A172 (cell line): ENCODE measurements at regions not wholly inside any gene's neighbourhood (a gene's known extent, or its start where the extent isn't known, plus 50 kb on each side); places are given as distances from the start of the nearest gene placed in this dataset.
"Not testable (repeated sequence)": the region's sequence is repeated elsewhere in the genome, so short reads cannot be mapped to it uniquely, and the experiment has no call there.

Experiments
- DNase-seq: peaks from one replicate; pipeline ENCODE4 v3.0.0-alpha.2; 2015; ENCODE audit warnings: low spot score

DNA sequence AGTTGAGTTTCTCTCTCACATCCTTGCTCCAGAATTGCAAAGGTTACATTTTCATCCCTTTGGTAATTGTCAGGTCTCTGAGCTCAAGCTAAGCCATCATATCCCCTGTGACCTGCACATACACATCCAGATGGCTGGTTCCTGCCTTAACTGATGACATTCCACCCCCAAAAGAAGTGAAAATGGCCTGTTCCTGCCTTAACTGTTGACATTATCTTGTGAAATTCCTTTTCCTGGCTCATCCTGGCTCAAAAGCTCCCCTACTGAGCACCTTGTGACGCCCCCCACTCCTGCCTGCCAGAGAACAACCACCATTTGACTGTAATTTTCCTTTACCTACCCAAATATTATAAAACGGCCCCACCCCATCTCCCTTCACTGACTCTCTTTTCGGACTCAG lies 231.4 kb upstream of the ISX start:
- DNase-seq = not testable (repeated sequence)

DNA sequence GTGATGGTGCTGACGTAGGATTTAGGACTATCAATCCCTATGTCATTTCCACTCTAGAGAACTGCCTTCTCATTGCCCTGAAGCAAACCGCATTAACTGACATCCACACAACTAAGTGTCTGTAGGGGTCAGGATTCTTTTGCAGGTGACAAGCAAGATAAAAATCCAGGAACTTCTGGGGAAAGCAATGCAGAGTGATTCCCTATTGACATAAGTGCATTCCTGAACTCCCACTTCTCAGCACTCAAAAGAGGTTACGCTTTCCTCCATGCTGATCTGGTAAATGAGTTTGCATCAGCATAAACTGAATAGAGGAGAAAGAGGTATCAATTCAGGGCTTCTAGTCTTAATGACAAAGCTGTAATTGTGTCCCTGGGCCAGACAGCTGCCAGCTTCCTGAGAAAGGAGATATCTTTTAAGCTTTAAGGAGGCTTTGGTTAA lies 224.6 kb upstream of the ISX start:
- no peak for DNase-seq

DNA sequence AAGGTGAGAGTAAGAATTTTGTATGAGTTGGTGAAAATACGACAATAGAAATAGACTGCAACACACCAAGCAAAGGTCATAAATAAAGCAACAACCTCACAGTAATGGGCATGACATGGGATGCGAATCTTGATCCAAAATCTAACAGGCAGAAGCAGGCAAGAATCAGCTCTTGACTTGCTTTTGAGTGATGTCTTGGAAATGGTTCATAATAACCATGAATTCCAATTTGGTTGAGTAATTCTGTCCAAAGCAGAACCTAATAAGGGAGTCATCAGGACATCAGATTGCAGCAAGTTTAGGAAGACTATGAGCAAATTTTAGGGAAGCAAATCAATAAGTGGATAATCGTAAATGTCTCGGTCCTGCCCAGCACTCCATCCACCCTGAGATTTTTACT lies 224.0 kb upstream of the ISX start:
- no peak for DNase-seq

DNA sequence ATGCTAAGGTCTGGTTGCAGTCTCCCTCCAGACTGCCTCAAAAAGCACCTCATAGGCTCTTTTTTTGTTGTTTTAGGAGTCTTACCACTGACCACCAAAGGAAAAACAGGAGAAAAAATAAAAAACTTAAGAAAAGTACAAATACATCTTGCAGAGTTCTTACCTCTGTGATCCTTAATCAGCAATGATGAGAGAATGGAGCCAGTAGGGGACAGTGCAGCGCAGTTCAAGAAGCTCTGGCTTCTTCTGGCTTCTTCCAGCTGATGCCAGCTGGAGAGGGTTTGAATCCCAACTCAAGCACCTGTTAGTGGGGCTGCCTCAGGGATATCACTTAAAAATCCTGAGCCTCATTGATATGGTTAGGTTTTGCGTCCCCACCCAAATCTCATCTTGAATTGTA lies 223.3 kb upstream of the ISX start:
- no peak for DNase-seq

DNA sequence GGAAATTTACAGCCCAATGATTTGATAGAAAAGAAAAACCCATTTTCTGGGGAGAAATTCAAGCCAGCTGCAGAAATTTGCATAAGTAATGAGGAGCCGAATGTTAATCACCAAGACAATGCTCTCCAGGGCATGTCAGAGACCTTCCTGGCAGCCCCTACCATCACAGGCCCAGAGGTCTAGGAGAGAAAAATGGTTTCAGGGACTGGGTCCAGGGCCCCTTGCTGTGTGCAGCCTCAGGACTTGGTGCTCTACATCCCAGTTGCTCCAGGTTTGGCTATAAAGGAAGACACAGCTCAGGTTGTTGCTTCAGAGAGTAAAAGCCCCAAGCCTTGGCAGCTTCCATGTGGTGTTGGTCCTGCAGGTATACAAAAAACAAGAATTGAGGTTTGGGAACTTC lies 222.2 kb upstream of the ISX start:
- not testable (repeated sequence) for DNase-seq

DNA sequence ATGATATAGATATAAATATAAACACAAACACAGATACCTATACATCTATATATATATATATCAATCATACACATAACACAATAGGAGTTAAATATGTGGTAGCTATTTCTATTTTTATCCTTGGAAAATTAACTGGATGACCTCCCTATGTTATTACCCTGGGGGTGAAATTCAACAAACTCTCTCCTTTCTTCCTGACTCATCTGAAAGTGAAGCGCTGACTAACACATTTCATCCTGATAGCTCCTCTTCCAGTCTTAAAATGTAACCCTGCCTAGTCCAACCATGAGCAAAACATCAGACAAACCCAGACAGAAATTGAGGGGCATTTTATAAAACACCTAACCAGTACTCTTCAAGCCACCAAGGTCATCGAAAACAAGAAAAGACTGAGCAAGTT lies 220.6 kb upstream of the ISX start:
- DNase-seq = no peak

DNA sequence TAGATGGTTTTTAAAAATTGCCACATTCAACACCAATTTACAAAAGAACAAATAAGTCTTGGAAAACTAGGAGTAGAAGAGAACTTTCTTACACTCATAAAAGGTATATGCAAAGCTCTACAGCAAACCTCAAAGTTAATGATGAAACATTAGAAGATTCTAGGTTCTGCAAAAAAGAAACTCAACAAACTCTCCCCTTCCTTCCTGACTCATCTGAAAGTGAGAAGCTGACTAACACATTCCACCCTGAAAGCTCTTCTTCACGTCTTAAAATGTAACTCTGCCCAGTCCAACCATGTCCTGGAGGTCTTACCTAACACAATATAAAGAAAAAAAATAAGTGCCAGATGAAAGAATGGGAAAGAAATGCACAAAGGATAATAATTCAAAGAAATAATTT lies 218.9 kb upstream of the ISX start:
- no peak for DNase-seq

DNA sequence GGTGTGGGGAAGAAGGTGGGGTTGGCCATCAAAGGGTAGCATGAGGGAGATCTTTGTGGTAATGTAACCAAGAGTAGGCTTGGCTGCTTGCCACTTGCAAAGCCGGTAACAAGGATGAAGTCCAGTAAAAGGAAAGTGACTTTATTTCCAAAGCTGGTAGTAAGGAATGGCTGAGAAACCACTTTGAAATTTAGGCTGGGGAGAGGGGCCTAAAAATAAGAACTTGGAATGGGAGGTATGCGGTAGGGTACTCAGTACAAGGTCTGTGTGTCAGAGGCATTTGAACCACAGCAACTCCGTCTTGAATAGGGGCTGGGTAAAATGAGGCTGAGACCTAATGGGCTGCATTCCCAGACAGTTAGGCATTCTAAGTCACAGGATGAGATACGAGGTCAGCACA lies 216.0 kb upstream of the ISX start:
- no peak for DNase-seq

DNA sequence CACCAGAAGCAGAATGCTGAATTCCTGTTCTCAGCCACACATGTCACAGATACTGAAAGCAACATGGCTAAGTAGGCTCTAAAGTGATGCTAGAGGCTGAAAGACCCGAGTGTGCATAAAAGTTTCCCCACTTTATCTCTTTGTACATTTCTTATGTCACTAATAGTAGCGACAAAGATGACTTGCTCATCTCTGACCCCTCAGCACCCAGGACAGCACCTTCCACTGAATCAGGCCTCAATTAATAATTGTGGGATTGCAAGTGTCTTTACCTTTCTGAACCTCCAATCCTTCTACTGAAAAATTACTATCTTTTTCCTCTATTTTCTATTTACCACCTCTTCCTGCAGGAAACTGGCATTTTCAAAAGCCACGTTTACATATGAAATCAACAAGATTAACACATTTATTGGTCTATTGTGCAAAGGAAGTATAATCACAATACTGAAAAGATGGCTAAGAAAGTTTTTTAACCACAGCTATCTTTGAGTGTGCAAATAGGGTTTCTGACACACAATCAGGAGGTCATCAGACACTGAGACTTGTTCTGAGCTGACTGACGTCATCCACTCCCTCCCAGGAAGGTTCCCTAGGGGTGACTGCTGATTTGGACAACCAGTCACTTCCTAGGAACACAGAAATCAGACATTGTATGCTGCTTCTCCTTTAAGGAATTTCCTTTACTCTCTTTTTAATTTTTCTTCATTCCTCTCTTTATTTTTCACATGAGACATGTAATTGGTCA lies 213.9 kb upstream of the ISX start:
- no peak for DNase-seq

DNA sequence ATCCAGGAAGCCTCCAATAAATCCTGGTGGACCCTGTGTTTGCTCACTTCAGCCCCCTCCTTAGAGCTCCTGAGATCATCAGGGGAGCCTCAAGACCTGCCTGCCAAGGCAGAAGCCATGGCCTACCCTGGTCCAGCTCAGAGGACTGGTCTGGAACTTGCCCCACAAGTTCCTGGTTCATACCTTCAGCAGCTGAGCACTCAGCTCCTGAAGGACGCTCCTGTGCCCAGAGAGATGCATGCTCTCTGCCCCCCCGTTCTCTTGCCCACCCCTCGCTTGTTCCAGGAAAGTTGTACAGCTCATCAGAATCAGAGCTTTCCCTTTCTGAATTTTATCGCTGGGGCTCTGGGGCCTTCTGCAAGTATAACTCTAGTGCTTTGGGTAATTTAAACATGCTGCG lies 210.5 kb upstream of the ISX start:
- no peak for DNase-seq

DNA sequence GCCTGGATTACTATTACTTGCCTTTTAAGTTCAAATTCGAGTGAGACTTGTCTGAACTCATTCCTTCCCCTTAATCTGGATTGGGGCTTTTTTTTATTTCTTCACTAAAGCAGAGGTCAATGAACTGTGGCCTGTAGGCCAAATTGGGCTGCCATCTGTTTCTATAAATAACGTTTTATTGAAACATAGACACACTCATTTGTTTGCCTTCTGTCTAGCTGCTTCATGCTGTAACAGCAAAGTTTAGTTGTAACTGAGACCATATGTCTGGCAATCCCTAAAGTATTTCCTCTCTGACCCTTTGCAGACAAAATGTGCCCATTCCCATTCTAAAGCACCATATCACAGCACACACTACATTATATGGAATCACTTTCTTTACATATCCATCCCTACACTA lies 207.9 kb upstream of the ISX start:
- no peak for DNase-seq

DNA sequence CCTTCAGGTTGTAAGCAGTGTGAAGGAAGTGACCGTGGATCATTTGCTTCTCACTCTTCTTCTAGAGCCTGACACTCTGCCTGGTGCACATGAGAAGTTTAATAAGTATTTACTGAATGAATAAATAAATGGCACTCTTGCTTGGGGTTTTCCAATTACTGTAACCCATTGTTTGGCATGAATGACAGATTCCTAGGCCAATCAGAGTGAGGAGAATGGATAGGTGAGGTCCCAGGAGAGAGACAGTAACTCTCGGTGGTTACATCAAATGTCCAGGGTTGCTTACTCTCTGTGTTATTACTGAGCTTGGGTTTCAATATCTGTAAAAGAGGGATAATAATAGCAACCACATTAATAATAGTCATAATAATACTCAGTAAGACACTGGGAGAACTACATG lies 204.2 kb upstream of the ISX start:
- DNase-seq = no peak

DNA sequence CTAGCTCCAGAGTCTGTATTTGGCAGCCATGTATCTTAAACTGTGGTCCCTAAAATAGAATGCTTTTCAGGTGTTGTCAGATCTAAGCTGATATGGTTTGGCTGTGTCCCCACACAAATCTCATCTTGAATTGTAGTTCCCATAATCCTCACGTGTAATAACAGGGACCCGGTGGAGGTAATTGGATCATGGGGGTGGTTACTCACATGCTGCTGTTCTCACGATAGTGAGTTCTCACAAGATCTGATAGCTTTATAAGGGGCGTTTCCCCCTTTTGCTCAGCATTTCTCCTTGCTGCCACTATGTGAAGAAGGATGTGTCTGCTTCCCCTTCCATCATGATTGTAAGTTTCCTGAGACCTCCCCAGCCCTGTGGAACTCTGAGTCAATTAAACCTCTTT lies 199.9 kb upstream of the ISX start:
- no peak for DNase-seq

DNA sequence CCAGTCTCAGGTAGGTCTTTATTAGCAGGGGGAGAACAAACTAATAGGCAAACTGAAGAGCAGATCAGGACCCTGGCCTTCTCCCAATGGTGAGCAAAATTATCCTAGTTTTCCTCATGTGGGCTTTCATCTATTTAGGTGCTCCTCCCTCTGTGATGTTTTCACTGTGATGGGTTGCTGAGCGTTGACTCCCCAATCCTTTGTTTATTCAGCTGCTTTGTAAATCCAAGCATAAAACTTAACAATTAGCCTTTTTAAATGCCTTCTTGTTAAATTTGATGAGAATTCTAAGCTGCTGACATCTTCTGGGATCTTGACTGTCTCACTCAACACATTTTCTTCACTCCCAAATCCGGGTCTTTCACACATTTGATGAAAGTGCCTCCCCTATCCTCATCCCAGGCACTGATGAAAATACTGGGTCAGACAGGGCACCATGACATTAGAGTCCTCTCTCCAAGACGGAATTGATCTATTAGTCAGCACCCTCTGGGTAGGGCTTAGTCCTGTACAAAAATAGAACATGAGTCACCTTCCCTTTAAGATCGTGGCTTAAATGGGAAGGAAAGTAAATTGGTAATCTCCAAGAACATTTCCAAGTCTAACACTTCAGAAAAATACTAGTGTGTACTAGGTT lies 199.3 kb upstream of the ISX start:
- no peak for DNase-seq

DNA sequence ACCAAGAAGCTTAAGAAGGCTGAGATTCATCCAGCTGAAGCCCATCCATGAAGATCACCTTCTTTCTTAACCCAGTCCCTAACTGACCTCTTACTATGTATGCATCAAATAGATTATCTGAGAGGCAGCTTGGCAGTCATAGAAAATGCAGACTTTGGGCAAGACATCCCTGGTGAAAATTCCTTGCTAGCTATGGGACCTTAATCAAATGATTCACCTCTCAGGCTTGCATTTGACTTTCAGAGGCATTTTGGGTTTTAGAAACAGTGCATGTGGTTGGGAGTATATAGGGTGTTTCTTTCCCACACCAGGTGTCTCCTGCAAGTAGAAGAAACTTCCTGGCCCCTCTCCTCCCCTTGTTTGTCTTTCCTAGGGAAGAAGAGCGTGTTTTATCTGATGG lies 188.5 kb upstream of the ISX start:
- DNase-seq = no peak

DNA sequence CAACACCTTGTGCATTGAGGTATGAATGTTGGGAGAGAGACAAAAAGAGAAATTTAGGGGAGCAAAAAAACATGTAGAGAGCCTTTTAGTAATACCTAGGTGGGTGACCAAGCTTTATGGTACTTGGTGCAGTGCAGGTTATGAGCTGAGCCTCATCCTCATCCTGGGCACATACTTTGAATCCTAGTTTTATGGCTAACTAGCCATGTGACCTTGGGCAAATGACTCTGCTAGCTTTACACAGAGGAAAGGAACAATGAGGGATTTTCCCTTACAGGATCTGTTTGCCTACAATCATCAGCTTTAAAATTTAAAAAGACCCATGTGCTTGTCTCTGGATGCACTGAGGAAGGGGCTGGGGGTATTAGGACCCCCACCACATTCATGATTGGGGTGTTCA lies 187.8 kb upstream of the ISX start:
- DNase-seq = no peak

DNA sequence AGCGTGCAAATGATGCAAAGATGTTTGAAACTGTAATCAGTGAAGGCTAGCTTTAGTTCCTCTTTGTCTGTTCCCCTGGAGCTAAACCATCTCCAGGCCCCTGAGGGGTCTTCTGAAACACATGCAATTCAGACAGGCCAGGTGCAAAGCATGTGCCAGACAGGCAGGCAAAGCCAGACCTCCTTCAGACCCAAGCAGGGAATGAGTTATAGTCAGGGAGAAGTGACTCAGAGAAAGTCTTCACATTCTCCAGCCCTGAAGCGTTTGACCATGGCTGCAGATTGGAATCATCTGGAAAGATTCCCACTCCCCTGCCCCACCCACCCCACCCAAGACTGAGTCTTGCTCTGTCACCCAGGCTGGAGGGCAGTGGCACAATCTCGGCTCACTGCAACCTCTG lies 187.0 kb upstream of the ISX start:
- no peak for DNase-seq

DNA sequence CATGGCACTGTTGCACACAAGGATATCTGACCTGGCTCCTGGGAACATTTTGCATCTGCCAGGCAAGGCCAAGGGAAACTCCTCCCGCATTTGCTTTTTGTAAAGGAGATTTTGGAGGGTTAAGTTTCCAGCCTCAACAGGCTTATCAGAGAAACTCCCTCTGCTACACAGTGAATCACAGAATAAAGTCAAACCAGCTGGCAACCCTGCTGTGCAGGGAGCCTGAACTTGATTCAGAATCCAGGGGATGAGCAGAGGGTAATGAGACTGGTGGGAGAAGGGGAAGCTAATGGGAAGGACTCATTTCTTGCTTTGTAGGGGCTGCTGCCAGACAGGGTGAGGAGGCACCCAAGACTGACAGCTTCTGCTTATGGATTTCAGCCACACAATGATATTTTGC lies 185.3 kb upstream of the ISX start:
- no peak for DNase-seq

DNA sequence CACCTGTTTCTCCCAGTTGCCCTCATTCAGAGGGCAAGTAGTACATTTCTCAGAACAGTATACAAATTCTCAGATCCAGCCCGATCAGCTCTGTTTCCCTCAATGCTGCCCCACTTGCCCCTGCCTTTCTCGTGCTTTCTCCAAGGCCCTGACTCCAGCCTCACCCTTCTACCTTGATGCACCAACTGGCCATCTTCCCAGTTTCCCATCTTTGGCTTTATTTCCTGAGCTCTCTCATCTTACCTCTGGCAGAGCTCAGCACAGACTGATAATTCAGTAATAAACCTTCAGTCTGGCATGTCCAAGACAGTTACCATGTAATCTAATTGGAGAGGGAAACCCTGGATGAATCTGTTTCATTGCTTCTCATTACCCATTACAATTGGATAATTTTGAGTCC lies 184.5 kb upstream of the ISX start:
- no peak for DNase-seq

DNA sequence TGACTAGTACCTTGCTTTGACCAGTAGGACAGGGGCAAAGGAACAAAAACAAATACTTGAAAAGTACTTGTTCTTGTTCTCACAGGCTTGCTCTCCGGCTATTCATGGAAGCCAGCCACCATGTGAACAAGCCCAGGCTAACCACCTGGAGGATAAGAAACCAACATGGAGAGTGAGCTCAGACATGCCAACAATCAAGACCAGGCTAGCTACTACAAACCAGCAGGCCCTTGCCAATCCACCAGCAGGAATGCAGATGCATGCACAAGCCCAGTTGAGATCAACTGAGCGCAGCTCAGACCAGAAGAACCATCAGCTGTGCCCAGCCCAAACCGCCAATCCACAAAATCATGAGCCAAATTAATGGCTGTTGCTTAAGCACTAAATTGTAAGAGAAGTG lies 180.1 kb upstream of the ISX start:
- no peak for DNase-seq

DNA sequence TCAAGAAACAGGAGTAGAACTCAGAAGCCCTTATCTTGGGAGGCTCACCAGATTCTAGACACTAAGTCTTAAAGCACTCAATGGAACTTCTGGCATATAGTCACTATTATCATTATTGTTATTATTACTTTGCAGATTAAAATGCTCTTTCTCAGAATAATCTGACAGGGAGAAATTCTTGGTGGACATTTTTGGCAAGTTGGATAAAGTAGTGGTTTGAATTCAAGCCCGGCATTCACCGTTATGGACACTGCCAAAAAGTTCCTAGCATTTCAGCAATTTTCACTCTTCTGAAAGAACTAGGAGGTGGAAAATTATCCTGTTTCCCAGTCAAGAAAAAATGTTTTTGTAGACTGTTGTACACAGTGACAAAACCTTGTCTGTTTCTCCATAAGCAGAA lies 179.6 kb upstream of the ISX start:
- DNase-seq = no peak

DNA sequence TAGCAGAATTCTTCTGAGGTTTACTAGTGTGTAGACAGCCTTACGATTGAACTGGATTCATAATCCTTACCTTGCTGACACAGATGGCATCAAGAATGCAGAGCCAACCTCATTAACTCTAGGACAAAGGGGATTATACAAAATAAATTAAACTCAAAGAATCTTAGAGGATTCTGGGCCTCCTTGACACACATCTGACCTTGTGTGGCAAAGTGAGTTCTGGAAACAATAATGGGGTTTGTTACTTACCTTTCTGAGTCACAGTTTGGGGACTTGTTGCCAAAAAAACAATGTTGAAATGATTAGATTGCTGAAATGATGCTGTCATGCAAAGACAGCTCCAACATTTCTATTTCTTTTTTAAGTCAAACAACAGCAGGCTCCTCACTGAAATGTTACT lies 179.1 kb upstream of the ISX start:
- DNase-seq = no peak

DNA sequence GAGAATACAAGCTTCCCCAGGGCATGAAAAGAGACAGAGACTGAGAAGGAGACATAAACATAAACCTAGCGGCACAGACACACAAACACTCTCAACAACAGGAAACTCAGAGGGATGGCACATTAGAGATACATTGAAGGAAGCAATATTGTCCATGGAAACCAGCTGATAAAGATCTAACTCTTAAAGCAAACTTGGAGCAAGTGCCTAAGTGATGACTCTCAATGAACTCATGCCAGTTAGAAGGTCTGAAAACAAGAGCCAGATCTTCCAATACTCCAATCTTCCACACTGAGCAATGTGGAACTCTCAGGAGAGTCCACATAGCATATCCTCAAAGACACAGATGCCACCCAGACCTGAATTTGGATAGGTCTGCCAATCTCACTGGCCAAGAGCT lies 168.8 kb upstream of the ISX start:
- no peak for DNase-seq

DNA sequence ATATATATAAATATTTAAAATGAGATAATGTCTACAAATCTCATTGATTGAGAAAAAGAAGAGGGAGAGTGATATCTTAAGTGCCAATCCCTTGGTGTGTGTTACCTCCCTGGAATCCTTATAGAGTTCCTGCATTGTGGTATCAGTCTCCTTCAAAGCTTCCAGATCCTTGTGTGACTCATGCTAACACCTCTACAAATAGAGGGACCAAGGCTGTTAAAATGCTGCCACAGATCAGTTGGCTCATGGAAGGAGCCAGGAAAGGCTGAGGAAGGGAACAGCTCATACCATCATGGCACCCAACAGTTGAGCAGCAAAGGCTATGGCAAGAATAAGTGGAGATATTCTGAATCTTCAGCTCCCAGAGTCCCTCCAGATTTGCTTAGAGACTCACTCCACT lies 163.6 kb upstream of the ISX start:
- DNase-seq = no peak
